CD4-positive, alpha-beta T cell (primary cell): ENCODE measurements at regions not wholly inside any gene's neighbourhood (a gene's known extent, or its start where the extent isn't known, plus 50 kb on each side); places are given as distances from the start of the nearest gene placed in this dataset.

ENCODE experiments used
- ATAC-seq: fragments of 200-7000 bp; cut with Tn5 transposase; one replicate; pipeline ENCODE4 v1.10.0; 2022; ENCODE audit warnings: mild to moderate bottlenecking; ENCODE audit not compliant: poor library complexity
- CTCF ChIA-PET: fragments of 350-600 bp; sonication (Branson Sonifier 250); formaldehyde crosslinking; loops from one replicate; lab custom pipeline; 2021; ENCODE audit warnings: antibody characterized with exemption, inconsistent platforms; lab: Charles Lee
- POLR2A ChIA-PET: fragments of 350-600 bp; sonication (Branson Sonifier 250); formaldehyde crosslinking; loops from one replicate; lab custom pipeline; 2021; ENCODE audit warnings: antibody characterized with exemption, inconsistent platforms; lab: Charles Lee
- DNase-seq, 14 experiments: peaks; one replicate each; pipeline ENCODE4 v3.0.0-alpha.2; 2013 to 2020; ENCODE audit warnings: mixed read lengths in 2 of 14
- H3K27ac ChIP-seq, 2 donors: one replicate each; pipeline versions ENCODE4 v1.5.1 to v1.7.0; 2013; ENCODE audit warnings: low read length in 2 of 2, low read depth in 1 of 2, mild to moderate bottlenecking in 1 of 2
- H3K27me3 ChIP-seq, 2 experiments: 1 replicate in 1 of 2; 2 replicates in 1 of 2; pipeline versions ENCODE4 v1.6.1 to v1.7.0; 2013; ENCODE audit warnings: low read length in 2 of 2, control low read depth in 1 of 2, mild to moderate bottlenecking in 1 of 2, moderate library complexity in 1 of 2; ENCODE audit not compliant: insufficient read depth in 2 of 2, control insufficient read depth in 1 of 2
- H3K36me3 ChIP-seq: one replicate; pipeline ENCODE4 v1.6.1; 2013; ENCODE audit warnings: low read length, control low read depth; ENCODE audit not compliant: insufficient read depth
- H3K4me1 ChIP-seq: one replicate; pipeline ENCODE4 v1.6.1; 2013; ENCODE audit warnings: low read length, control low read depth; ENCODE audit not compliant: insufficient read depth
- H3K4me3 ChIP-seq: one replicate; pipeline ENCODE4 v1.5.1; 2013; ENCODE audit warnings: mild to moderate bottlenecking, low read length, moderate library complexity
- H3K9me3 ChIP-seq, 2 experiments: 1 replicate in 1 of 2; 2 replicates in 1 of 2; pipeline versions ENCODE4 v1.6.1 to v1.7.0; 2013; ENCODE audit warnings: low read length in 2 of 2, mild to moderate bottlenecking in 2 of 2, control low read depth in 1 of 2, moderate library complexity in 1 of 2; ENCODE audit not compliant: control insufficient read depth in 1 of 2, insufficient read depth in 1 of 2
- H3K27ac Mint-ChIP-seq: one replicate; pipeline ENCODE4 v1.8.0; 2020; ENCODE audit warnings: mixed read lengths
- H3K27me3 Mint-ChIP-seq: one replicate; pipeline ENCODE4 v1.8.0; 2021; ENCODE audit warnings: mixed read lengths
- H3K36me3 Mint-ChIP-seq: one replicate; pipeline ENCODE4 v1.8.0; 2021; ENCODE audit warnings: low read depth, mixed read lengths
- H3K4me1 Mint-ChIP-seq: one replicate; pipeline ENCODE4 v1.8.0; 2021; ENCODE audit warnings: low read depth, mixed read lengths
- H3K4me3 Mint-ChIP-seq: one replicate; pipeline ENCODE4 v1.8.0; 2020; ENCODE audit warnings: mild to moderate bottlenecking, mixed read lengths
- H3K9me3 Mint-ChIP-seq: one replicate; pipeline ENCODE4 v1.8.0; 2020; ENCODE audit warnings: mixed read lengths
- CTCF ChIP-seq: fragments of 200-600 bp; IDR thresholded peaks from one replicate; pipeline ENCODE4 v1.8.0; 2022; ENCODE audit warnings: antibody characterized with exemption, mild to moderate bottlenecking
- intact Hi-C, 2 experiments: fragments of 100-400 bp; cut with DNase I in 1 of 2; cut with micrococcal nuclease in 1 of 2; formaldehyde crosslinking; loops; one replicate each; pipeline versions ENCODE4 v1.15.1 to v1.9.0; 2023 to 2025; cut with DNase I, micrococcal nuclease

GRCh38 chr2:212711856-212712255 is 173.3 kb upstream of the ERBB4 start:
- ChIA-PET CTCF (no interaction called here), POLR2A (no interaction called here)
- no peak overlapping the region for H3K27ac Mint-ChIP-seq
- no peaks in the 10 kb centered on the region for H3K36me3 Mint-ChIP-seq
- Histone ChIP-seq H3K27me3 (no peaks in the 10 kb centered on the region), H3K9me3 (no peaks in the 10 kb centered on the region), H3K36me3 (no peaks in the 10 kb centered on the region), H3K4me3 (no peak overlapping the region), H3K4me1 (no peaks in the 10 kb centered on the region), H3K27ac (no peak overlapping the region)
- no peaks in the 10 kb centered on the region for H3K9me3 Mint-ChIP-seq
- intact Hi-C loops, result no loop called here
- no peaks in the 10 kb centered on the region for H3K27me3 Mint-ChIP-seq
- no peak for TF ChIP-seq CTCF
- DNase-seq (no peak), ATAC-seq (no peak)
- H3K4me1 Mint-ChIP-seq, result no peaks in the 10 kb centered on the region
- H3K4me3 Mint-ChIP-seq, result no peak overlapping the region

GRCh38 chr2:212709280-212709679 is 170.7 kb upstream of the ERBB4 start:
- no peak for ATAC-seq
- Mint-ChIP-seq H3K36me3 (no peaks in the 10 kb centered on the region), H3K27me3 (no peaks in the 10 kb centered on the region), H3K27ac (no peak overlapping the region), H3K4me1 (no peaks in the 10 kb centered on the region), H3K4me3 (no peak overlapping the region), H3K9me3 (no peaks in the 10 kb centered on the region)
- Histone ChIP-seq H3K4me1 (no peaks in the 10 kb centered on the region), H3K27me3 (no peaks in the 10 kb centered on the region), H3K36me3 (no peaks in the 10 kb centered on the region), H3K4me3 (no peak overlapping the region), H3K9me3 (no peaks in the 10 kb centered on the region), H3K27ac (no peak overlapping the region)
- ChIA-PET CTCF (no interaction called here), POLR2A (no interaction called here)
- no peak for TF ChIP-seq CTCF
- DNase-seq, result no peak
- intact Hi-C loops, result no loop called here

GRCh38 chr2:212708355-212708754 is 169.8 kb upstream of the ERBB4 start:
- no peaks in the 10 kb centered on the region for H3K36me3 Mint-ChIP-seq
- Histone ChIP-seq H3K27me3 (no peaks in the 10 kb centered on the region), H3K4me3 (no peak overlapping the region), H3K27ac (no peak overlapping the region), H3K9me3 (no peaks in the 10 kb centered on the region), H3K4me1 (no peaks in the 10 kb centered on the region), H3K36me3 (no peaks in the 10 kb centered on the region)
- DNase-seq, result no peak
- no peaks in the 10 kb centered on the region for H3K9me3 Mint-ChIP-seq
- H3K4me1 Mint-ChIP-seq, result no peaks in the 10 kb centered on the region
- no peak overlapping the region for H3K4me3 Mint-ChIP-seq
- POLR2A ChIA-PET, result no interaction called here
- no peak for TF ChIP-seq CTCF
- no peaks in the 10 kb centered on the region for H3K27me3 Mint-ChIP-seq
- intact Hi-C loops, result no loop called here
- no peak overlapping the region for H3K27ac Mint-ChIP-seq
- CTCF ChIA-PET, result no interaction called here
- ATAC-seq, result no peak
